CMK (cell line): ENCODE measurements at regions not wholly inside any gene's neighbourhood (a gene's known extent, or its start where the extent isn't known, plus 50 kb on each side); places are given as distances from the start of the nearest gene placed in this dataset.

Experiments used
- DNase-seq: peaks from one replicate; pipeline ENCODE4 v3.0.0-alpha.2; 2010; ENCODE audit warnings: low read depth

- no peak for DNase-seq
These were observed 404.1 kb downstream of the SHANK2 start for GRCh38 chr11:70848243-70848750.

DNA sequence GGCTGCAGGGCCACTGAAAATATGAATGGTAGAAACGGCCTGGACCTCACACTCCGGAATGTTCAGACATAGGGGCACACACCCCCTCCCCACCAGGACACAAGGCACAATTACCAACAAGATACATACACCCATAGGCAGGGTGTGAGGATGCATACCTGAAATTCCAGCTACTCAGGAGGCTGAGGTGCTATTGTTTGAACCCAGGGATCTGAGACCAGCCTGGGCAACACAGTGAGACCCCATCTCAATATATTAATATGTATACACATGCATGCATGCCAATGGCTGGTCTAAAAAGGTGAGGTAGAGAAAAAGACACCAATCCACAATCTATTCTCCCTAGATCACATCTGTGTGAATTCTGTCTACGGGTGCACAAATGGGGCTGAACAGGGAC, 403.3 kb downstream of the SHANK2 start:
- no peak for DNase-seq

DNA sequence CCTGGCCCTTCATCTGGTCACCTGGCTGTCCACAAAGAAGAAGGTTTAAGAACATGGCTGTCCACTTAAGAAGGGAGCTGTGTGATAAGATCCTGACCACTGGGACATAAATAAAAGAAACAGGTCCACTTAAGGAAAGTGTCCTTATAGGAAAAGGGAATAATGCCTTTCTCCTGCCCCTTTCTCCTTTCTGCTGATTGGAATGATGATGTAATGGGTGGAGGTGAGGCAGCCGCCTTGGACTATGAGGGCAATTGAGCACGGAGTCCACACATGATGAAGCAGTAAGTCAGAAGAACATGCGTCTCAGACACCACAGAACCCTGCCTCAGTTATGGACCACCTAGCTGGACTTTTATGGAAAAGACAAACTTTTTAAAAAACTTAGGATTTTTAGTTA, 401.1 kb downstream of the SHANK2 start:
- DNase-seq, result no peak

DNA sequence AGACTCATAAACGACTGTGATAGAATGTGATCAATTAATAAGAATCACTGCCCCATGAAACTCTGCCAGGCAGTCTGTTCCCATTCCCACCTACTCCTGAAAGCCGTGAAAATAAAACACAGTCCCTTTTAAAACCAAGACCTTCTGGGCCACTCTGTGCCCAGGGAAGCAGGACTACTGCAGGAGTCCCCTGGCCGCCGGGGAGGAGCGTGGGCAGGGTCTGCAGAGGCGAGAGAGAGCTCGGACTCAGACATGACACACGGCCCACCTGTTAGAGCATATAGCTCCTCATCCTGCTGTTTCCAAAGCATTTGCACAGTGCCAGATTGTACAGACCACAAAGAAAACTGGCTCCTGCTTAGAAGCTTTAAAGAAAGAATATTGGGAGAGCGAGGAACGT, 400.5 kb downstream of the SHANK2 start:
- no peak for DNase-seq

DNA sequence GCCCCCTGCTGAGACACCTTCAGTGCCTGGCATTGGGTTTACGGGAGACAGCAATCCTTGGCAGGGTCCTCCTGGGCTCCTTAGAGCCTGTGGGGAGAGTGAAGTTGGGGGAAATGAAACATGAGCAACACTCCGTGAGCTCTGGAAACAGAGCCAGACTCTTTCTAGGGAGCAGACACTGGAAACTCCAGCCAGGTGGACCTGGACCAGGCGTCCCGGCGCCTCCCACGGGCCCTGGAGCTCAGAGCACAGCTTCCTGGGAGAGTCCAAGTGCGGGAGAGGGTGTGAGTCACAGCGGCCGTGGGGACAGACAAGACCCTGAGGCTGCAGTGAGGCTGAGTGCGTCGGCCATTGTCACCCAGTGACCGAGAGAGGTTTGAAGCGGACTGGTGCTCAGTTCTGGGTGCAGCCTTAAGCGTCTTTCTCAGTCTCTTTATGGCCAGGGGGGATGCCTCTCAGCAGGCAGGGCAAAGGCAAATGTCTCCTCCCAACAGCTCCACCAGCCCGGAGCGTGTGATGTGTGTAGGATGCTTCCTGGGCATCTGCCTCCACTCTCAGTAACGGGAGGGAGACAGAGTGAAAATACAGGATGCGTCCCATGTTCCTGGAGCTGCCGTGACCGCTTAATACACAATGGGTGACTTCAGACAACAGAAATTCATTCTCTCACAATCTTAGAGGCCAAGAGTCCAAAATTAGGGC, 399.2 kb downstream of the SHANK2 start:
- no peak for DNase-seq

GRCh38 chr11:70853770-70854108, 398.6 kb downstream of the SHANK2 start:
- no peak for DNase-seq

DNA sequence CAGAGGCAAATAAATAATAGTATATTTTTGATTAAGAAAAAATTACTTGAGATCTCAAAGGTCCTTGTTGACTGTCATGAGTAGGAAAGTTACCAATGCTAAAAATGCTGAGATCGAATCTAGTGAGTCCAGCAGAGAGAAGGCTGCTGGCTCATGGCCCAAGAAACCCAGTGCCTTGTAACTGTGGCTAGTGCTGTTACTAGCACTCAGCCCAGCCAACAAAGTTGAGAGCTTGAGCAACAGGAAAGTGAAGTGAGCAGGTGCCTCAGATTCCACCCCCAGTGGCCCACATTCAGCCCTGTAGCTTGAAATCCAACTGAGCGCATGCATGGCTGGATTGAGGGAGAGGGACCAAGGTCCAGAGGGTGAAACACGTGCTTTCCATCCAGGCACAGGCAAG, 398.2 kb downstream of the SHANK2 start:
- no peak for DNase-seq

- DNase-seq, result no peak
These were observed 397.3 kb downstream of the SHANK2 start for GRCh38 chr11:70854901-70855556.

- DNase-seq, result no peak
These were observed 394.5 kb downstream of the SHANK2 start for GRCh38 chr11:70857894-70858293.

- no peak for DNase-seq
These were observed 393.2 kb downstream of the SHANK2 start for GRCh38 chr11:70859180-70859579.

GRCh38 chr11:70860888-70861287, 391.5 kb downstream of the SHANK2 start:
- no peak for DNase-seq

DNA sequence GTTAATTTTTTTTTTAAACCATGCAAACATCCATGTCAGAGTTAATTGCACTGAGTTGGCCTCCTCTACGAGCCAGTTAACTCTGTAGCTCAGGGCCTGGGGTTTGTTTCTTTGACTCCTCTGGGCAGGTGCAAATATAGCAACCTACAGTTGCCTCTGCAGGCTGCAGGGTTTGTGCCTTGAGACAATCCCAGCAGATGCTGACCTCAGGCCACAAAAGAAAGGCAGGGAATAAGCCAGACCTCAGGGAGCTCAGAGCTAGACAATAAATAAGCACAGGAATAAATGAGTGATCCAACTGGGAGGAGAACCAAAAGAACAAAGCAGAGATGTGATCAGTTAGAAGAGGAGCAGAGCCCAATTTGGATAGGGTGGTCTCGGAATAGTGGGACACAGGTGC, 390.8 kb downstream of the SHANK2 start:
- no peak for DNase-seq

- DNase-seq, result no peak
These were observed 390.3 kb downstream of the SHANK2 start for GRCh38 chr11:70862093-70862492.

- DNase-seq, result no peak
These were observed 389.2 kb downstream of the SHANK2 start for GRCh38 chr11:70863186-70863585.

DNA sequence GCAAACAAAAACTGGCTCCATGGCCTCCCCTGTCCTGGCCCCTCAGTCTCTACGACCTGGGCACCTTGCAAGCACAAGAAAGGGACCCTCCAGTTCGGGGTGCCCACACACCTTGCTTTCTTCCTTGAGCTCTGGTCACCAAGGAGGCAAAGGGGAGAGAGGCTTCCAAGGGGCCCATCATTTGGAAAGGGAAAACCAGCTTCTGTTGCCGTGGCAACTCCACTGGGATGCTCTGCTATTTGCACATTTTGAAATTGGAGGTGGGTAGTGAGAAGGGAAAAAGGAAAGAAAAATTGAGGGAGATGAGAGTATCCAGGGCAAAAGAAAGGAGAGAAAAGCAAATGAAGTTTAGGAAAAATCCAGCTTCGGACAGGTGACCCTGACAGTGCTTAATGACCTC, 388.4 kb downstream of the SHANK2 start:
- DNase-seq, result no peak

DNA sequence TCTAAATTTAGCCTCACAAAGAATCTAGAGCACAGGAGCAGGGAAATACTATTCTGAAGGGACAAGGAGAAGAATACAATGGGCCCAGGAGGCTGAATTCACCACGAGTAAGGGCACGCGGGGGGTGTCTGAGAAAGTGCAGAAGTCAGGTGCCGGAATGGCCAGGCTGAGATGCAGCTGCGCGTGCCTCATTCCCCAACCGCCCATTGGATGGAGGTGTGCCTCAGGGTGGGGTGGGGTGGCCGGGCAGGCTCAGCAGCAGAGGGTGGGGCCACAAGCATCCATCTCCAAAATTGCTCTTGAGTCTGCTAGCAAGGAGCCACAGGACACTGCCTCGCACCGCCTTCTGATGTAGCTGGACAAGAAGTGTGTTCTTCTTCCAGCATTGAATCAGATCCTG, 387.0 kb downstream of the SHANK2 start:
- no peak for DNase-seq

DNA sequence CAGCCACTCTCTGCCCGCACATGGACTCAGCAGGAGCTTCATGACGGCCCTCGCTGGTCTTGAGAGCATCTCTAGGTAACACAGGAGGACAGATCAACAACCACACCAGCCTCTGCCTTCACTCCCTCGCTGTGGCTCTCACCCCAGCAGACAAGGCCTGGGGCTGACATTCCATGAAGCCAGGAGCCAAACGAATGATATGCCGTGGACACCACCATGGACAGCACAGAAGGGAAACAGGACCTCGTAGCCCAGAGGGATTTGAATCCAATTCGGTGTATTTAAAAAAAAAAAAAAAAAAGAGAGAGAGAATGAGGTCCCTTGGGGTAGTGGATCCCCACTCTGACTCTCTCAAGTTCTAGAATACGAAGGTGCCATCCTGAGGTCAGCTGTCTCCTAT, 385.5 kb downstream of the SHANK2 start:
- no peak for DNase-seq

DNA sequence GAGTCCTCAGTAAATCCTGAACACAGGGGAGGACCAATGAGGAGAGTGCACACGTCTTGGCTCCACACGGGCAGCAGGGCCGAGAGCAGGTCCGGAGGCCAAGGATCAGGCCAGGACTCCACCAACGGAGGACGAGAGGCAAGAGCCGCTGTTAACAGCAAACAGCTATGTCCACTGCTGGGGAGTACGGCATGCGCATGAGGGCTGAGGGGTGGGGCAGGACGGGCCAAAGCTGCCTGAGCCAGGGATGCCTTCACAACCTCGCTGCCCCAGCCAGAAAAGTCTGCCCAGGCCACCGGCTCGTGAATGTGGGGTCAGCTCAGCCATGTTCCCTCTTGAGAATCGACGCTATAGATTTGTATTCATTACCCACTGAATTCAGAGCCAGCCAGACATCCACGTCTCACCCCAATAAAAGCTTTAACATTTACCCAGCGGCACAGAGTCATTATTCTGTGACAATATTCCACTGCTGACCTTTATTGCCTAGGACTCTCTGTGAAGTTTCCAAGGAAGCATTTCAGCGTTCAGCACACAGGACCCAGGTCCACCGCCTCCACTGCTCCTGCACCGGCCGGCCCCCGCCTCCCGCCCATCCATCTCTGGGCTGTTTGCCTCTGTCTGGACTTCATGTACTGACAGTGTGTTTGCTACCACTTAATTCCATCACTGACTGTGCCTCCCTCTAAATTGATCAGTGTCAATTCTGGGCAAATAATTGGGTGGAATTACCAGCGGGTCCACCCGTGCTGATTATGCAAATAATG, 384.9 kb downstream of the SHANK2 start:
- no peak for DNase-seq

DNA sequence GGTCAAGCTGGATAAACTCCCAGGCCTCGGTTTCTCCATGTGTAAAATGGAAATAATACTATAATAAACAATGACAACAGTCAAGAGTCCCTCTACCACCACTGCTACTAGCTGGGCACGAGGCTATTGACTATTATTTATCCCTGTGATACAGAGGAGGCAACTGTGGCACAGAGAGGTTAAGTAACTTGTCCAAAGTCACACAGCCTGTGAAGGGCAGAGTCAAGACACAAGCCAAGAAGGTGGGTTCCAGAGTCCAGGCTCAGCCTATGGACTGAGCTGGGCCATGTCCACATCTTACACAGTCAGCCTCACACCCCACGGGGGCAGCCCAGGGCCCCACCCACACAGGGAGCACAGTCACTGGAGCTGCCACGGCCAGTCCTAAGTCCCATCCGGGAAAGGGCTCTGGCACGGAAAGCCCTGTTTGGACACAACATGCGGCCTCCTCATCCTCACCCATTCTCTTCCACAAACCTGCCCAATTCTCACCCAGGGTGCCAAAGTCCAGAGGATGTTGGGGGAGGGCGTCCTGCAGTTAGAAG, 384.0 kb downstream of the SHANK2 start:
- no peak for DNase-seq

DNA sequence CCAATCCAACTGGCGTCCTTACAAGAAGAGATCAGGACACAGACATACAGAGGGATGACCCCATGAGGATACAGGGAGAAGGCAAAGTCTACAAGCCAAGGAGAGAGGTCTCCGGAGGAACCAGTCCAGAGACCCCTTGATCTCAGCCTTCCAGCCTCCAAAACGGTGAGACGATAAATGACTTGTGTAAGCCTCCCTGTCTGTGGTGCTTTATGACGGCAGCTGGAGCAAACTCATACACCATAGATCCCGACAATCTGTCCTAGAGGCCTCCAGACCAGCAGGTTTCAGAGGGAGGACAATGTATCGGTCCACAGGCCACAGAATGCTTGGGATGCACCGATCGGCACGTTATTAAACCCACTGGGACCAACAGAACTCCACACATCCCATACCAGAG, 383.3 kb downstream of the SHANK2 start:
- no peak for DNase-seq

GRCh38 chr11:70871881-70872280, 380.5 kb downstream of the SHANK2 start:
- DNase-seq, result no peak

- no peak for DNase-seq
These were observed 380.1 kb downstream of the SHANK2 start for GRCh38 chr11:70872299-70872698.
